HS-5 (cell line): ENCODE measurements at regions not wholly inside any gene's neighbourhood (a gene's known extent, or its start where the extent isn't known, plus 50 kb on each side); places are given as distances from the start of the nearest gene placed in this dataset.

Experiments
- DNase-seq: peaks from one replicate; pipeline ENCODE4 v3.0.0-alpha.2; 2012; ENCODE audit warnings: low read depth

DNA sequence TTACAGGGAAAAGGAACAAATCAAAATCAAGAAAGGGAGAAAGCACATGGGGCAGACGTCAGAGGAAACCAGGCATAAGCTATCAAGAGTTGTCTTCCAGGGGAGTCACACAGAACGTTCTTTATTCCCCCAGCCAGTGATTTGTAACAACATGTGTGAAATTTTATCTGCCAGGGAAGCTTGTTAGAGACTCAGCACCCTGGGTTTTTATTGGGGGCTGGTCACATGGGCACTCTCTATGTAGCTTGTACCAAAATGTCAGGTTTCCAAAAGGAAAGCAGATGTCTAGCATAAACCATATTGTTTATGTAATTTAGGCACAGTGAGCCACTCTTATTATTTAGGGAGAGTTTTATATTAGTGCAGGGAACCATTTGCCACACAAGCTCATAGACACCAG lies 440.4 kb upstream of the DCN start:
- DNase-seq = no peak

- DNase-seq = no peak
These were observed 439.4 kb upstream of the DCN start for GRCh38 chr12:91622037-91622436.

DNA sequence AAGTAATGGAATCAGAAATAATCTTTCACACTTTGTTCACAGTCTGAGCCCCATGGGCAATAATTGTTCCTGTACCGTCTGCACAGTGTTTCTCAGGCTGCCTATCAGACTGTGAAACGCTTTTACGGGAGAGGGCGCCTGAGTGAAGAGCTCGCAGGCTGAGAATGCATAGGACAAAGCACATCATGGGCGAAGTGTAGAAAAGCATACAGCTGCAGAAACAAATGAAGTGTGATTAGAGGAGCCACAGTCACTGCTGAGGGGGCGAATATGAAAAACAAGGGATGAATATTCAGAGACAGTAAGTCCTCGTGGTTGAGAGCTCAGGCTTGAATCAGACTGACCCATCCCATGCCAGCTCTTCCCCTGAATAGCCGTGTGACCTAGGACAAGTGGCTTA lies 438.4 kb upstream of the DCN start:
- DNase-seq = no peak

GRCh38 chr12:91620422-91620821 lies 437.8 kb upstream of the DCN start:
- DNase-seq = no peak

- no peak for DNase-seq
These were observed 435.7 kb upstream of the DCN start for GRCh38 chr12:91618281-91618680.

DNA sequence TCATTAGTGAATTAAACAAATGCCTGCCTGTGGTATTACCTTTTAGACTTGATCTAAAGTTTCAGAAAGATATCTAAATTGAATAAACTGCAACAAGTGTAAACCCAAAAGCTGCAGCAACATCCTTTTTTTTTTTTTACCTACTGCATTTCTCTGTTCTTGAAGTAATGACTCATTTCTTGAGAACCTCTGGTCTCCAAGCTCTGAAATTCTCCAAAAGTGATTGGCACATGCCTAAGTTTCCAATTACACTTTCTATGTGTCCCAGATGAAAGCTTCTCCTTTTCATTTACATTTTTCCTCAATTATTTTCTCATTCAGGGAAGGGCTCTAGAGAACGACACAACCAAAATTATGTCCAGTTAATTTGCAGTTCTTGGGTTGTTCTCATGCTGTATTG lies 435.2 kb upstream of the DCN start:
- no peak for DNase-seq

GRCh38 chr12:91616416-91616815 lies 433.8 kb upstream of the DCN start:
- DNase-seq = no peak

GRCh38 chr12:91613223-91613779 lies 430.7 kb upstream of the DCN start:
- DNase-seq = no peak

DNA sequence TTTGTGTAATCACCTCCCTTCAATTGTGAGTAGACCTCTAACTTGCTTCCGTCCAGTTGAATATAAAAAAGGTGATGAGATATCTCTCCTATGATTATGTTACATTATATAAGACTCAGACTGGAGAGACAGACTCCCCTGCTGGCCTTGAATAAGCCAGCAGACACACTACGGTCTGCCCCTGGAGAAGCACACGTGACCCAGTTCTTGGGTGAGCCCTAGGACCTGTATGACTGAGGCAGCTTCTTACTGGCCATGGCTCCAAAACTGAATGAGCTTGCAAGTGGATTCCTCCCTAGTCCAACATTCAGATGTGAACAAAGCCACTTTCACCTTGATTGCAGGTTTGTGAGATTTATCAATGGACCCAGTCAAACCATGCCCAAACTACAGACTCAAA lies 427.9 kb upstream of the DCN start:
- no peak for DNase-seq

DNA sequence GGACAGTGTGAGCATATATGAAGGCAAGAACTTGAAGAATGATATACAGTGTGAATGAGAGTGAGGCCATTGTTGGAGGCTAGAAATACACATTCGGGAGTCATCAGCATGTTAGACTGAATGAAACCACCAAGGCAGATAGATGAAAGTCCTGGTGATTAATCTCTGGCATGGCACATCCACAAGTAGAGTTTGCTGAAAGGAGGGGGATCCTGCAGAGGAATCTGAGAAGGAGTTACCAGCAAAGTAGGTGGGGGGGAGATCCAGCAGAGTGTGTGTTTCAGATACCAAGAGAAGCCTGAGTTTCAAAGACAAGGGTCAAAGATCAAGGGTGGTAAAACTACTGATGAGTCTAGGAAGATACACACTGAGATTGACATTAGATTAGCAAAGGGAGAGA lies 426.7 kb upstream of the DCN start:
- DNase-seq = no peak

GRCh38 chr12:91608542-91608941 lies 425.9 kb upstream of the DCN start:
- no peak for DNase-seq

- DNase-seq = no peak
These were observed 424.2 kb upstream of the DCN start for GRCh38 chr12:91606662-91607377.

GRCh38 chr12:91604897-91605296 lies 422.3 kb upstream of the DCN start:
- no peak for DNase-seq

DNA sequence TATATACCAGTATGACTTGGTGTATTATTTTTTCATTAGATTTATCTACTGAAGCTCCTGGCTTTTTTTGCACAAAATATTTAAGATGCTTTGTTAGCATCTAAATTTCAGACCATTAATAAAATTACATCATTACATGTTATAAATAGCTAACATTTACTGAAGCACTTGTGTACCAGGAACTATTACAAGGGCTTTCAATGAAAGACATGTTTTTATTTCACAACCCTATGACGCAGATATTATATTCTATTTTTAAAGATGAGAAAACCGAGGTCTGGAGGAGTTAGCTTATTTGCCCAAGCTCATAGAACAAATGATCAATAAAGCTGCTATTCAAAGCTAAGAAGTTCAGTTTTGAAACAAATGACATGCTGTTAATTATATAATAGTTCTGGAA lies 420.4 kb upstream of the DCN start:
- no peak for DNase-seq

GRCh38 chr12:91601054-91601453 lies 418.4 kb upstream of the DCN start:
- no peak for DNase-seq

- DNase-seq = no peak
These were observed 412.1 kb upstream of the DCN start for GRCh38 chr12:91594715-91595114.

- no peak for DNase-seq
These were observed 409.0 kb upstream of the DCN start for GRCh38 chr12:91591639-91591987.

DNA sequence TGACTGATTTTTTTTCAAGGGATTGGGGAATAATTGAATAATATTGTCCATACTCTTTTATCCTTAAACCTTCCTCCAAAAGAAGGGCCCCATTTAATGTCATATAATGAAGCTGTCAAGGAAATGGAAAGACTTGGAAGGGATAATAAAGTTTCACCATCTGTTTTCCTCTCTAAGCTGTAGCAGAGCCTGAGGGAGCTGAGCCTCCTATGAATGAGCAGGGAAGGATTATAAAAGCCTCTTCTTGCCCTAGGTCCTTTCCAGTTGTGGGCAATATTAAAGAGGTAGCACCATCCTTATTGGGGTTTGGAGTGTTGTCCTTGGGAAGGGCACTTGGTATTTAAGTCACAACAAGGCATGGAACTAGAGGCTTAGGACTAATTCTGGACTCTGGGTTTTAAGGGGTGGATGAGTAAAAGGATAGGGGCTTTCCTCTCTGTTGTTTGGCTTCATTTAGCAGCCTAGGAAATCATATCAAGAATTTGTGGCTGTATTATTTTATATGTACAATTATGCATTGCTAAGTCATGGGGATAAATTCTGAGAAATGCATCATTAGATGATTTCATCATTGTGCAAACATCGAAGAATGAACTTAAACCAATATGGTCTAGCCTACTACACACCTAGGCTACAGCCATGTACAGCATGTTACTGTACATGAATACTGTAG lies 408.5 kb upstream of the DCN start:
- no peak for DNase-seq

GRCh38 chr12:91588874-91589454 lies 406.3 kb upstream of the DCN start:
- no peak for DNase-seq

DNA sequence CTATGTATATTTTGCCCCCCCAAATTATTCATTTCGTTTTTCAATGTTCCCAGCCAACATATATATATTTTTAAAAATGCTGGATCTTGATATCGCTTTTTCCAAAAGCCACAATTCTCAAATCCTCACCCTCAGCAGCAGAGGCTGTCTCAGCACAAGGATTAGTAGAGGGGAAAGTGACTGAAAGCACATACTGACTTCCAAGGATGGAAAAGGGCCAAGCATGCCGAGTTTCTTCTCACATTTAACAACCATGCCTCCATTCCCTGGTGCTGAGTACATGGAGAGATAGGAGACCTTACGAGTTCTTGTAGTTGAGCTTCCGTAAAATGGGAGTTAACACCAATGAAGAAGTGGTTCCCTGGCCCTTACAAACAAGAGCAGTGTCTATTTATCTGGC lies 403.4 kb upstream of the DCN start:
- DNase-seq = no peak

DNA sequence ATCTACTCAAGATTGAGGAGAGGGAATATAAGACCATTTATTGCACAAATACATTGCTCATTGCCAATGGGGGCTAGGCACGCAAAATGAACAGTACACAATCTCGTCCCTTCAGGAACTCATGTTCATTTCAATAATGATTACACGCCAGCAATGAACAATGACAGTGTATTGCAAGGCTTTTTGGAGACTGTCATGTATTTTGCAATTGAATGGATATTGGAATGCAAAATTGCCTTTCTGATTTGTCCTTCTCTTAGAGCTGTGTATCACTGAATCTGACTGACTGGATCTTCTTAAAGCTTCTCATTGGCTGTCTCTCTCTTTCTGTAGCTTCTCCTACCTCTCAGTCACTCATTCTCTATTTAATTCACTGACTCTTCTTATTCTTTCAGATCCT lies 400.2 kb upstream of the DCN start:
- DNase-seq = no peak

- DNase-seq = peak; percentile 22
These were observed 397.1 kb upstream of the DCN start for GRCh38 chr12:91579516-91580263.
